Trophoblast cell (in vitro differentiated cells and primary cell): ENCODE measurements at regions not wholly inside any gene's neighbourhood (a gene's known extent, or its start where the extent isn't known, plus 50 kb on each side); places are given as distances from the start of the nearest gene placed in this dataset.

Experiments
- DNase-seq, 2 donors: peaks; one replicate each; pipeline ENCODE4 v3.0.0-alpha.2; 2016
- H2AFZ ChIP-seq: 2 replicates; pipeline ENCODE4 v1.6.1; 2013; ENCODE audit warnings: low read length, moderate library complexity, mild to moderate bottlenecking; ENCODE audit not compliant: insufficient read depth, poor library complexity
- H2AK5ac ChIP-seq: 2 replicates; pipeline ENCODE4 v1.6.1; 2013; ENCODE audit warnings: mild to moderate bottlenecking, low read length
- H2BK120ac ChIP-seq: 2 replicates; pipeline ENCODE4 v1.6.1; 2013; ENCODE audit warnings: low read length, mild to moderate bottlenecking, moderate library complexity; ENCODE audit not compliant: insufficient read depth, poor library complexity
- H2BK12ac ChIP-seq: 2 replicates; pipeline ENCODE4 v1.6.1; 2013; ENCODE audit warnings: mild to moderate bottlenecking, low read length, moderate library complexity
- H2BK5ac ChIP-seq: 2 replicates; pipeline ENCODE4 v1.6.1; 2013; ENCODE audit warnings: low read length, low read depth, moderate library complexity, mild to moderate bottlenecking; ENCODE audit not compliant: poor library complexity
- H3K14ac ChIP-seq: 2 replicates; pipeline ENCODE4 v1.6.1; 2013; ENCODE audit warnings: mild to moderate bottlenecking, low read length
- H3K18ac ChIP-seq: 2 replicates; pipeline ENCODE4 v1.6.1; 2013; ENCODE audit warnings: mild to moderate bottlenecking, low read length
- H3K23ac ChIP-seq: 2 replicates; pipeline ENCODE4 v1.6.1; 2013; ENCODE audit warnings: low read length
- H3K27ac ChIP-seq: 2 replicates; pipeline ENCODE4 v1.5.1; 2013; ENCODE audit warnings: low read depth, mild to moderate bottlenecking, inconsistent platforms, low read length, moderate library complexity
- H3K27me3 ChIP-seq: 2 replicates; pipeline ENCODE4 v1.6.1; 2013; ENCODE audit warnings: inconsistent platforms, mild to moderate bottlenecking, low read length, moderate library complexity; ENCODE audit not compliant: insufficient read depth
- H3K36me3 ChIP-seq, 2 experiments: 1 replicate in 1 of 2; 2 replicates in 1 of 2; pipeline ENCODE4 v1.6.1; 2013; ENCODE audit warnings: low read length in 2 of 2, mild to moderate bottlenecking in 2 of 2, moderate library complexity in 1 of 2; ENCODE audit not compliant: insufficient read depth in 2 of 2, control insufficient read depth in 1 of 2
- H3K4ac ChIP-seq: 2 replicates; pipeline ENCODE4 v1.6.1; 2013; ENCODE audit warnings: low read depth, mild to moderate bottlenecking, low read length, moderate library complexity
- H3K4me1 ChIP-seq, 2 experiments: 1 replicate in 1 of 2; 2 replicates in 1 of 2; pipeline ENCODE4 v1.6.1; 2013; ENCODE audit warnings: low read length in 2 of 2, mild to moderate bottlenecking in 2 of 2, moderate library complexity in 1 of 2; ENCODE audit not compliant: insufficient read depth in 2 of 2, control insufficient read depth in 1 of 2
- H3K4me2 ChIP-seq: 2 replicates; pipeline ENCODE4 v1.6.1; 2013; ENCODE audit warnings: inconsistent platforms, mild to moderate bottlenecking, low read length, moderate library complexity
- H3K4me3 ChIP-seq: 2 replicates; pipeline ENCODE4 v1.5.1; 2013; ENCODE audit warnings: mild to moderate bottlenecking, low read depth, low read length, inconsistent platforms
- H3K79me1 ChIP-seq: one replicate; pipeline ENCODE4 v1.6.1; 2013; ENCODE audit warnings: low read length
- H3K79me2 ChIP-seq: 2 replicates; pipeline ENCODE4 v1.6.1; 2013; ENCODE audit warnings: low read length, mild to moderate bottlenecking; ENCODE audit not compliant: control insufficient read depth, insufficient read depth, poor library complexity
- H3K9ac ChIP-seq: 2 replicates; pipeline ENCODE4 v1.6.1; 2013; ENCODE audit warnings: mild to moderate bottlenecking, low read length
- H3K9me3 ChIP-seq: 2 replicates; pipeline ENCODE4 v1.6.1; 2013; ENCODE audit warnings: low read depth, mild to moderate bottlenecking, control low read depth, inconsistent platforms, low read length; ENCODE audit not compliant: insufficient read depth
- H4K12ac ChIP-seq: 2 replicates; pipeline ENCODE4 v1.6.1; 2013; ENCODE audit warnings: low read depth, mild to moderate bottlenecking, low read length, moderate library complexity
- H4K8ac ChIP-seq: 2 replicates; pipeline ENCODE4 v1.6.1; 2013; ENCODE audit warnings: low read depth, mild to moderate bottlenecking, low read length, moderate library complexity
- H4K91ac ChIP-seq: one replicate; pipeline ENCODE4 v1.6.1; 2013; ENCODE audit warnings: low read depth, mild to moderate bottlenecking, low read length, moderate library complexity
- WGBS: extraction: QIAGEN DNeasy Blood & Tissue Kit; methylation state at CpG from one replicate; pipeline ENCODE4 v1.1.7; 2013; ENCODE audit warnings: missing lambda C conversion rate; ENCODE audit not compliant: insufficient read length, insufficient coverage; ENCODE audit errors: extremely low coverage; 5-methylcytosine and 5-hydroxymethylcytosine counted together

GRCh38 chr6:54448617-54449016, 140.4 kb downstream of the TINAG start:
- H3K4ac ChIP-seq, result no peak overlapping the region
- H2BK12ac ChIP-seq, result no peak overlapping the region
- no peak overlapping the region for H3K27ac ChIP-seq
- no peak overlapping the region for H4K12ac ChIP-seq
- no peak overlapping the region for H2BK120ac ChIP-seq
- no peak overlapping the region for H3K4me3 ChIP-seq
- H3K4me2 ChIP-seq, result no peak overlapping the region
- no peaks in the 10 kb centered on the region for H3K79me2 ChIP-seq
- H3K27me3 ChIP-seq, result no peaks in the 10 kb centered on the region
- no peak overlapping the region for H4K91ac ChIP-seq
- WGBS, result no CpG with 5 or more reads among the region's 4 CpGs
- no peak for DNase-seq
- H2AK5ac ChIP-seq, result no peak overlapping the region
- no peak overlapping the region for H4K8ac ChIP-seq
- no peaks in the 10 kb centered on the region for H3K79me1 ChIP-seq
- no peak overlapping the region for H3K9ac ChIP-seq
- no peak overlapping the region for H2AFZ ChIP-seq
- H2BK5ac ChIP-seq, result no peak overlapping the region
- no peaks in the 10 kb centered on the region for H3K9me3 ChIP-seq
- H3K14ac ChIP-seq, result no peak overlapping the region
- no peaks in the 10 kb centered on the region for H3K36me3 ChIP-seq
- H3K18ac ChIP-seq, result no peak overlapping the region
- H3K23ac ChIP-seq, result no peak overlapping the region
- no peaks in the 10 kb centered on the region for H3K4me1 ChIP-seq

GRCh38 chr6:54451516-54451915, 143.3 kb downstream of the TINAG start:
- no peak overlapping the region for H4K91ac ChIP-seq
- no peaks in the 10 kb centered on the region for H3K4me1 ChIP-seq
- no peak for DNase-seq
- no peaks in the 10 kb centered on the region for H3K36me3 ChIP-seq
- no peak overlapping the region for H4K8ac ChIP-seq
- H3K4ac ChIP-seq, result no peak overlapping the region
- no peak overlapping the region for H2AK5ac ChIP-seq
- H3K27me3 ChIP-seq, result no peaks in the 10 kb centered on the region
- H3K9ac ChIP-seq, result no peak overlapping the region
- H3K14ac ChIP-seq, result no peak overlapping the region
- H3K9me3 ChIP-seq, result no peaks in the 10 kb centered on the region
- no peak overlapping the region for H2BK12ac ChIP-seq
- H2BK5ac ChIP-seq, result no peak overlapping the region
- no peak overlapping the region for H3K4me2 ChIP-seq
- no peaks in the 10 kb centered on the region for H3K79me1 ChIP-seq
- H2AFZ ChIP-seq, result no peak overlapping the region
- H3K23ac ChIP-seq, result no peak overlapping the region
- no peak overlapping the region for H2BK120ac ChIP-seq
- no peak overlapping the region for H3K4me3 ChIP-seq
- H4K12ac ChIP-seq, result no peak overlapping the region
- no peak overlapping the region for H3K27ac ChIP-seq
- no peaks in the 10 kb centered on the region for H3K79me2 ChIP-seq
- no peak overlapping the region for H3K18ac ChIP-seq

- no peak overlapping the region for H4K91ac ChIP-seq
- no peak overlapping the region for H3K18ac ChIP-seq
- H2BK120ac ChIP-seq, result no peak overlapping the region
- H4K8ac ChIP-seq, result no peak overlapping the region
- no peak overlapping the region for H3K4me3 ChIP-seq
- H3K27ac ChIP-seq, result no peak overlapping the region
- no CpG with 5 or more reads among the region's 4 CpGs for WGBS
- no peak overlapping the region for H3K9ac ChIP-seq
- no peak overlapping the region for H3K14ac ChIP-seq
- H4K12ac ChIP-seq, result no peak overlapping the region
- H3K27me3 ChIP-seq, result no peaks in the 10 kb centered on the region
- H2AFZ ChIP-seq, result no peak overlapping the region
- no peaks in the 10 kb centered on the region for H3K9me3 ChIP-seq
- no peak overlapping the region for H2BK5ac ChIP-seq
- no peak for DNase-seq
- no peak overlapping the region for H2BK12ac ChIP-seq
- no peak overlapping the region for H2AK5ac ChIP-seq
- no peaks in the 10 kb centered on the region for H3K4me1 ChIP-seq
- no peak overlapping the region for H3K4me2 ChIP-seq
- no peaks in the 10 kb centered on the region for H3K79me1 ChIP-seq
- no peaks in the 10 kb centered on the region for H3K79me2 ChIP-seq
- no peak overlapping the region for H3K23ac ChIP-seq
- no peak overlapping the region for H3K4ac ChIP-seq
- no peaks in the 10 kb centered on the region for H3K36me3 ChIP-seq
Measured at GRCh38 chr6:54463354-54464024, 155.2 kb downstream of the TINAG start.

- no CpG with 5 or more reads among the region's 3 CpGs for WGBS
- Histone ChIP-seq H2AFZ (no peak overlapping the region), H4K12ac (no peak overlapping the region), H2AK5ac (no peak overlapping the region), H3K27me3 (no peaks in the 10 kb centered on the region), H3K4me1 (no peaks in the 10 kb centered on the region), H3K4ac (no peak overlapping the region), H3K4me3 (no peak overlapping the region), H3K9me3 (no peaks in the 10 kb centered on the region), H3K18ac (no peak overlapping the region), H4K91ac (no peak overlapping the region), H3K4me2 (no peak overlapping the region), H3K36me3 (no peaks in the 10 kb centered on the region), H3K79me2 (no peaks in the 10 kb centered on the region), H3K27ac (no peak overlapping the region), H4K8ac (no peak overlapping the region), H3K79me1 (no peaks in the 10 kb centered on the region), H2BK120ac (no peak overlapping the region), H2BK5ac (no peak overlapping the region), H3K9ac (no peak overlapping the region), H3K14ac (no peak overlapping the region), H2BK12ac (no peak overlapping the region), H3K23ac (no peak overlapping the region)
- no peak for DNase-seq
Measured at GRCh38 chr6:54465649-54466300, 157.5 kb downstream of the TINAG start.
